ENCODE measurements at regions not wholly inside any gene's neighbourhood (a gene's known extent, or its start where the extent isn't known, plus 50 kb on each side); places are given as distances from the start of the nearest gene placed in this dataset.

- Histone ChIP-seq H3K4me2 (ENCODE audit: low read length) (no peak overlapping the region), H3K36me3 (ENCODE audit: low read depth, low read length) (no peaks in the 10 kb centered on the region), H3K4me1 (ENCODE audit: insufficient read depth, low read length) (no peaks in the 10 kb centered on the region), H3K27ac (ENCODE audit: low read length) (no peak overlapping the region), H3K9ac (ENCODE audit: low read length) (no peak overlapping the region), H2AFZ (ENCODE audit: low read length) (no peak overlapping the region), H3K27me3 (ENCODE audit: low read length) (no peaks in the 10 kb centered on the region), H3F3A (ENCODE audit: low read length, unreplicated experiment) (no peaks in the 10 kb centered on the region), H4K20me1 (ENCODE audit: low read length) (no peaks in the 10 kb centered on the region), H3K79me2 (ENCODE audit: low read length) (no peaks in the 10 kb centered on the region), H3K9me3 (ENCODE audit: low read length) (no peaks in the 10 kb centered on the region), H3K9me2 (replicated peaks; ENCODE audit: low read length) (no peaks in the 10 kb centered on the region), H3K4me3 (ENCODE audit: low read length) (no peak overlapping the region)
- DNase-seq = no peak
- POLR2A ChIA-PET (ENCODE audit: unreplicated experiment) = no interaction called here
- CTCF ChIA-PET = no interaction called here
- no TSS peak for BruUV-seq (replicated peaks)
- ATAC-seq = no peak
- TF ChIP-seq EZH2 (IDR thresholded peaks at IDR 0.05; ENCODE audit: low read length, unreplicated experiment) = no peak
- TF ChIP-seq EZH2phosphoT487 (IDR thresholded peaks at IDR 0.05; ENCODE audit: borderline replicate concordance, low read length) = no peak
- TF ChIP-seq CTCF (conservative IDR thresholded peaks at IDR 0.05; ENCODE audit: low read depth, low read length) = no peak
- intact Hi-C loops (cut with micrococcal nuclease) = no loop called here
These were observed 240.3 kb upstream of the GAS1 start for GRCh38 chr9:87187656-87188055.

GRCh38 chr9:87189006-87189405 is 241.7 kb upstream of the GAS1 start:
- no peak for DNase-seq
- no TSS peak for BruUV-seq (replicated peaks)
- Histone ChIP-seq H3K27me3 (ENCODE audit: low read length) (no peaks in the 10 kb centered on the region), H3K4me2 (ENCODE audit: low read length) (no peak overlapping the region), H4K20me1 (ENCODE audit: low read length) (no peaks in the 10 kb centered on the region), H3F3A (ENCODE audit: low read length, unreplicated experiment) (no peaks in the 10 kb centered on the region), H3K9ac (ENCODE audit: low read length) (no peak overlapping the region), H3K36me3 (ENCODE audit: low read depth, low read length) (no peaks in the 10 kb centered on the region), H2AFZ (ENCODE audit: low read length) (no peak overlapping the region), H3K79me2 (ENCODE audit: low read length) (no peaks in the 10 kb centered on the region), H3K4me1 (ENCODE audit: insufficient read depth, low read length) (no peaks in the 10 kb centered on the region), H3K9me3 (ENCODE audit: low read length) (no peaks in the 10 kb centered on the region), H3K4me3 (ENCODE audit: low read length) (no peak overlapping the region), H3K9me2 (replicated peaks; ENCODE audit: low read length) (no peaks in the 10 kb centered on the region), H3K27ac (ENCODE audit: low read length) (no peak overlapping the region)
- intact Hi-C loops (cut with micrococcal nuclease) = no loop called here
- ATAC-seq = no peak
- ChIA-PET CTCF (no interaction called here), POLR2A (ENCODE audit: unreplicated experiment) (no interaction called here)
- no peak for TF ChIP-seq CTCF (conservative IDR thresholded peaks at IDR 0.05; ENCODE audit: low read depth, low read length)
- no peak for TF ChIP-seq EZH2 (IDR thresholded peaks at IDR 0.05; ENCODE audit: low read length, unreplicated experiment)

- Histone ChIP-seq H2AFZ (ENCODE audit: low read length) (no peak overlapping the region), H3K9me2 (replicated peaks; ENCODE audit: low read length) (no peaks in the 10 kb centered on the region), H3K79me2 (ENCODE audit: low read length) (no peaks in the 10 kb centered on the region), H3K27me3 (ENCODE audit: low read length) (no peaks in the 10 kb centered on the region), H3K4me3 (ENCODE audit: low read length) (no peak overlapping the region), H3K4me2 (ENCODE audit: low read length) (no peak overlapping the region), H3K27ac (ENCODE audit: low read length) (no peak overlapping the region), H4K20me1 (ENCODE audit: low read length) (no peaks in the 10 kb centered on the region), H3K9ac (ENCODE audit: low read length) (no peak overlapping the region), H3K36me3 (ENCODE audit: low read depth, low read length) (no peaks in the 10 kb centered on the region), H3K4me1 (ENCODE audit: insufficient read depth, low read length) (no peaks in the 10 kb centered on the region), H3F3A (ENCODE audit: low read length, unreplicated experiment) (no peaks in the 10 kb centered on the region), H3K9me3 (ENCODE audit: low read length) (no peaks in the 10 kb centered on the region)
- POLR2A ChIA-PET (ENCODE audit: unreplicated experiment) = no interaction called here
- BruUV-seq (replicated peaks) = no TSS peak
- CTCF ChIA-PET = no interaction called here
- intact Hi-C loops (cut with micrococcal nuclease) = no loop called here
- no peak for TF ChIP-seq EZH2 (IDR thresholded peaks at IDR 0.05; ENCODE audit: low read length, unreplicated experiment)
- TF ChIP-seq EZH2phosphoT487 (IDR thresholded peaks at IDR 0.05; ENCODE audit: borderline replicate concordance, low read length) = no peak
- ATAC-seq (no peak), DNase-seq (no peak)
These were observed 245.8 kb upstream of the GAS1 start for GRCh38 chr9:87193151-87193550.

All from PC-3 (cell line).